ENCODE measurements at regions not wholly inside any gene's neighbourhood (a gene's known extent, or its start where the extent isn't known, plus 50 kb on each side); places are given as distances from the start of the nearest gene placed in this dataset.
"Not testable (repeated sequence)": the region's sequence is repeated elsewhere in the genome, so short reads cannot be mapped to it uniquely, and the experiment has no call there.

DNA sequence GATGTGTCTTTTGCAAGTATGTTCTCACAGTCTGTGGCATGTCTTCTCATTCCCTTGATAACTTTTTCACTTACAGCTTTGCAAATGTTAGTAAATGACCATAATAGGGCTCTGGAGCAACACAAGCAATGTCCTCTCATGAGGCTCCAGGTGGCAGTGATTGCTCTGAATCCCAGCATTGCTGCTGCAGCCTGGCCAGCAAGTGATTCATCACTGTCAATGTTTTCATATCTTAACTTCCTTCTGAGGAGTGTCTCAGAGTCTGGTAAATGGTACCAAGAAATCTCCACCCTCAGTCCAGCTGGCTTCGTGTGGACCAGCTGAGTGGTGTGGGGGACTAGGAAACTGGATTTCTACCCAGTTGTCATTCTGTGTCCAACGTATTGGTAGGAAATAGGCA lies 139.6 kb downstream of the MYLK4 start:
- TF ChIP-seq, protein P1, sequence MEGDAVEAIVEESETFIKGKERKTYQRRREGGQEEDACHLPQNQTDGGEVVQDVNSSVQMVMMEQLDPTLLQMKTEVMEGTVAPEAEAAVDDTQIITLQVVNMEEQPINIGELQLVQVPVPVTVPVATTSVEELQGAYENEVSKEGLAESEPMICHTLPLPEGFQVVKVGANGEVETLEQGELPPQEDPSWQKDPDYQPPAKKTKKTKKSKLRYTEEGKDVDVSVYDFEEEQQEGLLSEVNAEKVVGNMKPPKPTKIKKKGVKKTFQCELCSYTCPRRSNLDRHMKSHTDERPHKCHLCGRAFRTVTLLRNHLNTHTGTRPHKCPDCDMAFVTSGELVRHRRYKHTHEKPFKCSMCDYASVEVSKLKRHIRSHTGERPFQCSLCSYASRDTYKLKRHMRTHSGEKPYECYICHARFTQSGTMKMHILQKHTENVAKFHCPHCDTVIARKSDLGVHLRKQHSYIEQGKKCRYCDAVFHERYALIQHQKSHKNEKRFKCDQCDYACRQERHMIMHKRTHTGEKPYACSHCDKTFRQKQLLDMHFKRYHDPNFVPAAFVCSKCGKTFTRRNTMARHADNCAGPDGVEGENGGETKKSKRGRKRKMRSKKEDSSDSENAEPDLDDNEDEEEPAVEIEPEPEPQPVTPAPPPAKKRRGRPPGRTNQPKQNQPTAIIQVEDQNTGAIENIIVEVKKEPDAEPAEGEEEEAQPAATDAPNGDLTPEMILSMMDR (IDR thresholded peaks at IDR 0.05): no peak
- H3K36me3 ChIP-seq: no peaks in the 10 kb centered on the region
- no peak overlapping the region for H3K4me3 ChIP-seq (ENCODE audit: low read depth in 1 of 2, low read length in 1 of 2)
- H3K27ac ChIP-seq: no peak overlapping the region
- H3K9me3 ChIP-seq: no peaks in the 10 kb centered on the region
- no peaks in the 10 kb centered on the region for H3K27me3 ChIP-seq
- H3K4me1 ChIP-seq (ENCODE audit: control insufficient read depth in 1 of 2, insufficient read depth in 1 of 2, low read depth in 1 of 2, low read length in 1 of 2): no peaks in the 10 kb centered on the region

DNA sequence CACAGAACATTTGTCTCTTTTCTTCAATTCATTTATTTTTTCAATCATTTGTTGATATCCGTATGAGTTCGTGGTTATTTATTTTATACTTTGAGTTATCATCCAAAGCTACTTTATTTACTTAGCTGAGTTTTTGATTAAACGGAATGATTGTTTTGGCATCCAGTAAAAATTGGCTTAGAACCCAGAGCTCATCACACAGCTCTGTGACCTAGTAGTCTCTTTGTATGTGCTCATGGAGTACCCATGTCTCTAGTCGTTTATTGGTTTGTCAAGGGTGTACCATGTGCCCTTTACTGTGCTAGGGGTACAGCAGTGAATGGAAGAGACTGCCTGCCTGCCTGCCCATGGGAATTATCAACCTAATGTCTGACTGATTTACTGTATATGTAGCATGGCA lies 142.2 kb downstream of the MYLK4 start:
- Histone ChIP-seq H3K36me3 (no peaks in the 10 kb centered on the region), H3K27ac (no peak overlapping the region), H3K27me3 (no peaks in the 10 kb centered on the region), H3K4me3 (ENCODE audit: low read depth in 1 of 2, low read length in 1 of 2) (no peak overlapping the region), H3K4me1 (ENCODE audit: control insufficient read depth in 1 of 2, insufficient read depth in 1 of 2, low read depth in 1 of 2, low read length in 1 of 2) (no peaks in the 10 kb centered on the region), H3K9me3 (no peaks in the 10 kb centered on the region)
- TF ChIP-seq, protein P1 (IDR thresholded peaks at IDR 0.05): no peak

DNA sequence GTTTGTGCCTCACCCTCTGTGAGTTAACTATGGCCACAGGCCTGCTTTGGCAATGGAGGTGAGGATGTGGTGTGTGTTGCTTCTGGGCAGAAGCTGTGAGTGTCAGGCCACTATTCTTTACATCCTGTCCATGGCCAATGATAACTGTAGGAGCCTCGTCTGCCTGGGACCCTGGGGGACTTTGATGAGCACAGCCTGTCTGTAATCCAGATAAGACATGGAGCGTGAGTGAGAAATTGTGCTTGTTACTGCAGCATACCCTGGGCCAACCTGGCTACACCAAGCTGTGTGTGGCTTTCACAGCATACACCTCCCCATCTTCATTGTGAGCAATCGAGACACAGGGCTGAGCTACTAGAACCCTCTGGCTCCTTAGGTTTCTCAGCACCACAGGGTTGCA lies 150.4 kb downstream of the MYLK4 start:
- no peaks in the 10 kb centered on the region for H3K36me3 ChIP-seq
- TF ChIP-seq, protein P1 (IDR thresholded peaks at IDR 0.05): no peak
- no peaks in the 10 kb centered on the region for H3K27me3 ChIP-seq
- peaks cover 0 to 7% of the 10 kb centered on the region in 2 experiments for H3K4me1 ChIP-seq (ENCODE audit: control insufficient read depth in 1 of 2, insufficient read depth in 1 of 2, low read depth in 1 of 2, low read length in 1 of 2)
- no peak overlapping the region for H3K27ac ChIP-seq
- no peaks in the 10 kb centered on the region for H3K9me3 ChIP-seq
- H3K4me3 ChIP-seq (ENCODE audit: low read depth in 1 of 2, low read length in 1 of 2): no peak overlapping the region

DNA sequence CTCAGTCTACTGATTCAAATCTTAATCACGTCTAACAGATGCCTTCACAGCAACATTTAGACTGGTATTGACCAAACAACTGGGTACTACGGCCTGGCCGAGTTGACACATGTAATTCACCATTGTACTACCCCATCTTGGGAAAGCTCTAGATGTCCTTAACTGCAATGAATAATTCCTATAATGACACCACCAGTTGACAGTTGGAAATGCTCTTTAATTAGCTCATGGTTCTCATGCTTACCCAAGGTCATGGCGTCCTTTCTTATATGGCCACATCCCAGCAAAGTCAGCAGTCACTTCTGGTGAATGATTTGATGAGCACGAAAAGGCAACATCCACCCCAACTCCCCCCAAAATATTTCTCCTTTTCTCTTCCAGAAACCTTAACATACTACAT lies 150.9 kb downstream of the MYLK4 start:
- Histone ChIP-seq H3K4me1 (ENCODE audit: control insufficient read depth in 1 of 2, insufficient read depth in 1 of 2, low read depth in 1 of 2, low read length in 1 of 2) (peaks cover 0 to 7% of the 10 kb centered on the region in 2 experiments), H3K36me3 (no peaks in the 10 kb centered on the region), H3K27ac (no peak overlapping the region), H3K9me3 (no peaks in the 10 kb centered on the region), H3K4me3 (ENCODE audit: low read depth in 1 of 2, low read length in 1 of 2) (no peak overlapping the region), H3K27me3 (no peaks in the 10 kb centered on the region)
- TF ChIP-seq, protein P1 (IDR thresholded peaks at IDR 0.05): no peak

DNA sequence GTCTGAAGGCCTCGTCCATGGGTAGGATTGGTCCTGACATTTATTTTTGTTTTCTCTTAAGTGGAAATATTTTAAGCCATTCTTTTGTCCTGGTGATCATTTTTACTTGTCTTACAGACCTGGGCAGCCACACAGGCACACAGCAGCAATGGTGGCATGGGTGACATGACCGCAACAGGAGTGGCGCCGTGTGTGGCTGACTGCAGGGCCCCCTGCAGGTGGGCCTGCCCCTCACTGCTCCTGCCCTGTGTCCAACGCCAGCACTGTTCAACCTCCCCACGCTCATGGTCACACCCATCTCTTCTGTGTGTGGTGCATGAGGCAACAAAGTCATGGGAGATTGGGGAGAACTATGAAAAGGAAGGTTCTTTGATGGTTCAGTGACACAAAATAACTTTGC lies 151.9 kb downstream of the MYLK4 start:
- H3K27ac ChIP-seq: no peak overlapping the region
- no peaks in the 10 kb centered on the region for H3K9me3 ChIP-seq
- TF ChIP-seq, protein P1 (IDR thresholded peaks at IDR 0.05): no peak
- no peak overlapping the region for H3K4me3 ChIP-seq (ENCODE audit: low read depth in 1 of 2, low read length in 1 of 2)
- H3K36me3 ChIP-seq: no peaks in the 10 kb centered on the region
- peaks cover 0 to 7% of the 10 kb centered on the region in 2 experiments for H3K4me1 ChIP-seq (ENCODE audit: control insufficient read depth in 1 of 2, insufficient read depth in 1 of 2, low read depth in 1 of 2, low read length in 1 of 2)
- no peaks in the 10 kb centered on the region for H3K27me3 ChIP-seq

DNA sequence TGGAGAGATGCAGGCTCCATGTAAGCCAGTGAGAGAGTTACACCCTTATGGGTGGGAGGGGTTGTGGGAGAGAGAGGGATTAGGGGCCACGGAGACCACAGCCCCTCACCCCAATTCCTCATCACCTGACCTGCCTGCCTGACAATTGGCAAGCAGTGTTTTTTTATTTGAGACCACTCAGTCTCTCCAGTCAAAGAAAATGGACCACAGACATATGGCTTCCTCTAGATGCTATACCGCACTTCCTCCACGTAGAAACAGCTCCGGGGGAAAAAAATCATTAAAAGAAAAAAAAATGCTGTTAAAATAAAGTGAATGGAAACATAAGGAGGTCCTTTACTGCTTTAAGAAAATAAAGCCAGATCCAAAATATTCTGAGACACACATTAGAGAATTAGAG lies 152.7 kb downstream of the MYLK4 start:
- H3K4me3 ChIP-seq (ENCODE audit: low read depth in 1 of 2, low read length in 1 of 2): no peak overlapping the region
- peaks cover 0 to 7% of the 10 kb centered on the region in 2 experiments for H3K4me1 ChIP-seq (ENCODE audit: control insufficient read depth in 1 of 2, insufficient read depth in 1 of 2, low read depth in 1 of 2, low read length in 1 of 2)
- no peaks in the 10 kb centered on the region for H3K36me3 ChIP-seq
- TF ChIP-seq, protein P1 (IDR thresholded peaks at IDR 0.05): no peak
- no peak overlapping the region for H3K27ac ChIP-seq
- no peaks in the 10 kb centered on the region for H3K27me3 ChIP-seq
- no peaks in the 10 kb centered on the region for H3K9me3 ChIP-seq

DNA sequence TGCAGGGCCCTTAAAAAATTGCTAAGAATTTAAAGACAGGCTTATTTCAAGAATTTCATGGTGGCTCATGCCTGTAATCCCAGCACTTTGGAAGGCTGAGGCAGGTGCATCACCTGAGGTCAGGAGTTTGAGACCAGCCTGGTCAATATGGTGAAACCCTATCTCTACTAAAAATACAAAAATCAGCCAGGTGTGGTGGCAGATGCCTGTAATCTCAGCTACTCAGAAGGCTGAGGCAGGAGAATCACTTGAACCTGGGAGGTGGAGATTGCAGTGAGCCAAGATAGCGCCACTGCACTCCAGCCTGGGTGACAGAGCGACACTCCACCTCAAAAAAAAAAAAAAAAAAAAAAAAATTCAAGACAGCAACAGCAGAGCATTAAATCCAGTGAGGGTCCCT lies 153.3 kb downstream of the MYLK4 start:
- not testable (repeated sequence) for H3K27ac ChIP-seq; H3K4me3 ChIP-seq (ENCODE audit: low read depth in 1 of 2, low read length in 1 of 2); H3K36me3 ChIP-seq; H3K9me3 ChIP-seq; H3K4me1 ChIP-seq (ENCODE audit: control insufficient read depth in 1 of 2, insufficient read depth in 1 of 2, low read depth in 1 of 2, low read length in 1 of 2); H3K27me3 ChIP-seq

Data from neutrophil (primary cell).